Stimulated activated CD8-positive, alpha-beta memory T cell treated with anti-CD3 and anti-CD28 coated beads, Interleukin-15, amount 100 ng/mL, for 4 hours (primary cell): ENCODE measurements at regions not wholly inside any gene's neighbourhood (a gene's known extent, or its start where the extent isn't known, plus 50 kb on each side); places are given as distances from the start of the nearest gene placed in this dataset.
"Not testable (repeated sequence)": the region's sequence is repeated elsewhere in the genome, so short reads cannot be mapped to it uniquely, and the experiment has no call there.

Experiments
- DNase-seq, 2 donors: peaks; one replicate each; pipeline ENCODE4 v3.0.0-alpha.2; 2020; ENCODE audit warnings: low read depth in 2 of 2

GRCh38 chr14:104230946-104231345 is 92.6 kb downstream of the KIF26A start:
- no peak for DNase-seq

- no peak for DNase-seq
Observed at GRCh38 chr14:104232070-104232484, 93.7 kb downstream of the KIF26A start.

- not testable (repeated sequence) for DNase-seq
Observed at GRCh38 chr14:104234007-104234786, 95.8 kb downstream of the KIF26A start.

- no peak for DNase-seq
Observed at GRCh38 chr14:104235686-104236085, 97.3 kb downstream of the KIF26A start.

GRCh38 chr14:104237651-104238423 is 99.5 kb downstream of the KIF26A start:
- DNase-seq, result no peak

- no peak for DNase-seq
Observed at GRCh38 chr14:104238424-104239184, 100.2 kb downstream of the KIF26A start.

- DNase-seq, result no peak
Observed at GRCh38 chr14:104239185-104239775, 100.9 kb downstream of the KIF26A start.

- DNase-seq, result no peak
Observed at GRCh38 chr14:104239861-104240301, 101.5 kb downstream of the KIF26A start.

- no peak for DNase-seq
Observed at GRCh38 chr14:104240434-104241157, 102.2 kb downstream of the KIF26A start.

- no peak for DNase-seq
Observed at GRCh38 chr14:104243200-104243599, 104.8 kb downstream of the KIF26A start.

GRCh38 chr14:104244221-104245011 is 106.0 kb downstream of the KIF26A start:
- DNase-seq, result no peak

- DNase-seq, result no peak
Observed at GRCh38 chr14:104245075-104245474, 106.7 kb downstream of the KIF26A start.

- DNase-seq, result no peak
Observed at GRCh38 chr14:104245723-104246122, 107.3 kb downstream of the KIF26A start.

GRCh38 chr14:104246401-104247335 is 108.3 kb downstream of the KIF26A start:
- DNase-seq, result no peak

- no peak for DNase-seq
Observed at GRCh38 chr14:104247336-104248202, 109.2 kb downstream of the KIF26A start.

GRCh38 chr14:104248203-104249055 is 110.0 kb downstream of the KIF26A start:
- no peak for DNase-seq

- no peak for DNase-seq
Observed at GRCh38 chr14:104249089-104249488, 110.7 kb downstream of the KIF26A start.
